HEK293 (cell line): ENCODE measurements at regions not wholly inside any gene's neighbourhood (a gene's known extent, or its start where the extent isn't known, plus 50 kb on each side); places are given as distances from the start of the nearest gene placed in this dataset.

Source experiments
- CTCF ChIP-seq: fragments of 450-650 bp; formaldehyde crosslinking; IDR thresholded peaks from 2 replicates; pipeline ENCODE4 v1.5.1; 2016; ENCODE audit warnings: missing biosample characterization, missing genetic modification characterization
- ZFP37 ChIP-seq: fragments of 450-650 bp; formaldehyde crosslinking; IDR thresholded peaks from 2 replicates; pipeline ENCODE4 v1.5.1; 2016; ENCODE audit warnings: missing biosample characterization, missing genetic modification characterization
- ZNF133 ChIP-seq: fragments of 450-650 bp; formaldehyde crosslinking; IDR thresholded peaks from 2 replicates; pipeline ENCODE4 v1.5.1; 2016; ENCODE audit warnings: missing biosample characterization, missing genetic modification characterization
- ZNF175 ChIP-seq: fragments of 450-650 bp; formaldehyde crosslinking; IDR thresholded peaks from 2 replicates; pipeline ENCODE4 v1.5.1; 2016; ENCODE audit warnings: missing biosample characterization, missing genetic modification characterization
- ZNF433 ChIP-seq: fragments of 450-650 bp; formaldehyde crosslinking; IDR thresholded peaks from 2 replicates; pipeline ENCODE4 v1.5.1; 2016; ENCODE audit warnings: missing biosample characterization, missing genetic modification characterization, low read depth
- TF ChIP-seq, protein P1 (sequence below): fragments of 450-650 bp; formaldehyde crosslinking; IDR thresholded peaks from 2 replicates; pipeline ENCODE4 v1.5.1; 2016; ENCODE audit warnings: missing biosample characterization, missing genetic modification characterization
- TF ChIP-seq, protein P2 (sequence below): sonication (generic); formaldehyde crosslinking; IDR thresholded peaks from 2 replicates; pipeline ENCODE4 v1.8.1; 2022; ENCODE audit warnings: mild to moderate bottlenecking, moderate library complexity, missing genetic modification reagents

DNA sequence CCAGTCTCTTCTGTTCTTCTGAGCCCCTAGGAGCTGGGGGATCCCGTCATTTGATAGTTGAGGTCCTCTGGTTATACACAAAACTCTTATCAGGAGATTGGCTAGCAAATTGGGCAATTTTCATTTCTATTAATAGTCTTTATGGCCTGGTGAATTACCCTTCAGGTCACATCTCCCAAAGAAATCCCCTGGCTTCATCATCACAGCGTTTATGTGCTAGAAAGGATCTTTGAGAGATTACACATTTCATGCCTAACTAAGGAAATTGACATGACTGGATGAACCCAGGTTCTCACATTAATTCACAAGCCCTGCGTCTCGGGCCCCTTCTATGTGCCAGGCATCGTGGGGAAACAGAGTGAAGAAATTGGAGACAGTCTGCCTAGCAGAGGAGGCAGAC lies 227.4 kb upstream of the PROK2 start:
- TF ChIP-seq ZNF175 = no peak
- no peak for TF ChIP-seq ZNF433
- TF ChIP-seq CTCF = no peak
- TF ChIP-seq, protein P1, sequence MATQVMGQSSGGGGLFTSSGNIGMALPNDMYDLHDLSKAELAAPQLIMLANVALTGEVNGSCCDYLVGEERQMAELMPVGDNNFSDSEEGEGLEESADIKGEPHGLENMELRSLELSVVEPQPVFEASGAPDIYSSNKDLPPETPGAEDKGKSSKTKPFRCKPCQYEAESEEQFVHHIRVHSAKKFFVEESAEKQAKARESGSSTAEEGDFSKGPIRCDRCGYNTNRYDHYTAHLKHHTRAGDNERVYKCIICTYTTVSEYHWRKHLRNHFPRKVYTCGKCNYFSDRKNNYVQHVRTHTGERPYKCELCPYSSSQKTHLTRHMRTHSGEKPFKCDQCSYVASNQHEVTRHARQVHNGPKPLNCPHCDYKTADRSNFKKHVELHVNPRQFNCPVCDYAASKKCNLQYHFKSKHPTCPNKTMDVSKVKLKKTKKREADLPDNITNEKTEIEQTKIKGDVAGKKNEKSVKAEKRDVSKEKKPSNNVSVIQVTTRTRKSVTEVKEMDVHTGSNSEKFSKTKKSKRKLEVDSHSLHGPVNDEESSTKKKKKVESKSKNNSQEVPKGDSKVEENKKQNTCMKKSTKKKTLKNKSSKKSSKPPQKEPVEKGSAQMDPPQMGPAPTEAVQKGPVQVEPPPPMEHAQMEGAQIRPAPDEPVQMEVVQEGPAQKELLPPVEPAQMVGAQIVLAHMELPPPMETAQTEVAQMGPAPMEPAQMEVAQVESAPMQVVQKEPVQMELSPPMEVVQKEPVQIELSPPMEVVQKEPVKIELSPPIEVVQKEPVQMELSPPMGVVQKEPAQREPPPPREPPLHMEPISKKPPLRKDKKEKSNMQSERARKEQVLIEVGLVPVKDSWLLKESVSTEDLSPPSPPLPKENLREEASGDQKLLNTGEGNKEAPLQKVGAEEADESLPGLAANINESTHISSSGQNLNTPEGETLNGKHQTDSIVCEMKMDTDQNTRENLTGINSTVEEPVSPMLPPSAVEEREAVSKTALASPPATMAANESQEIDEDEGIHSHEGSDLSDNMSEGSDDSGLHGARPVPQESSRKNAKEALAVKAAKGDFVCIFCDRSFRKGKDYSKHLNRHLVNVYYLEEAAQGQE = no peak
- no peak for TF ChIP-seq ZFP37 (tag by site-specific recombination)
- TF ChIP-seq, protein P2, sequence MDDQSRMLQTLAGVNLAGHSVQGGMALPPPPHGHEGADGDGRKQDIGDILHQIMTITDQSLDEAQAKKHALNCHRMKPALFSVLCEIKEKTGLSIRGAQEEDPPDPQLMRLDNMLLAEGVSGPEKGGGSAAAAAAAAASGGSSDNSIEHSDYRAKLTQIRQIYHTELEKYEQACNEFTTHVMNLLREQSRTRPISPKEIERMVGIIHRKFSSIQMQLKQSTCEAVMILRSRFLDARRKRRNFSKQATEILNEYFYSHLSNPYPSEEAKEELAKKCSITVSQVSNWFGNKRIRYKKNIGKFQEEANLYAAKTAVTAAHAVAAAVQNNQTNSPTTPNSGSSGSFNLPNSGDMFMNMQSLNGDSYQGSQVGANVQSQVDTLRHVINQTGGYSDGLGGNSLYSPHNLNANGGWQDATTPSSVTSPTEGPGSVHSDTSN (CRISPR knock-in tag) = no peak
- no peak for TF ChIP-seq ZNF133 (tag by site-specific recombination)
